NCI-H2227 (cell line): ENCODE measurements at regions not wholly inside any gene's neighbourhood (a gene's known extent, or its start where the extent isn't known, plus 50 kb on each side); places are given as distances from the start of the nearest gene placed in this dataset.

ENCODE experiments used
- DNase-seq: peaks from one replicate; lab custom pipeline; 2025; ENCODE audit not compliant: unreplicated experiment; lab: John Stamatoyannopoulos, UW

DNA sequence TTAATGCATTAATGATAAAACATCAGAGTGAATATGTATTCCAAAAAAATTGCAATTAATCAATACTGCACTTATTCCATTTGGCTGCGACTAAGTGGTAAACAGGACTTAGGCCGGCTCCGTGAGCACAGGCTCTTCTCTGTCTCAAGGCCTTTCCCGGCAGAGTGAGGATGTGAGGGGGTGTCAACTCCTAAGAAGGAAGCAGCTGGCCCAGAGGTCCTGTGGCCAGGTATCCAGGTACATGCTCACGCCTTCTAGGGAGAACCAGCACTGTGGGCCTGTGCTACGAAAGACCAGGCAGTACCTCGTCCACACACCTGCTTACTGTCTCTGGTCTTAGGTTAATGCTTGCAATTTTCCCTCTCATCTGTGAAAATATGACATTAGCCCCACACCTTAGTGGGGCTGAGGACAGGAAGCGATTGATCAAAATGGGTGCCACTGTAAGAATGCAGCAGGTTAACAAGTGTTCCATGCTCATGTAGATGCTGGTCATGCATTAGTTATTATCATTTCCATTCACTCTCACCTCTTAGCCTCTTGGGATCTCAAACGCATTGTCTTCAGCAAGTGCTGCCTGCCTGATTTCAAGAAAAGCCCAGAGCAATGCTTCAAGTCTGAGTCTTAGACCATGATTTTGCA is 175.3 kb downstream of the ABHD5 start:
- no peak for DNase-seq

DNA sequence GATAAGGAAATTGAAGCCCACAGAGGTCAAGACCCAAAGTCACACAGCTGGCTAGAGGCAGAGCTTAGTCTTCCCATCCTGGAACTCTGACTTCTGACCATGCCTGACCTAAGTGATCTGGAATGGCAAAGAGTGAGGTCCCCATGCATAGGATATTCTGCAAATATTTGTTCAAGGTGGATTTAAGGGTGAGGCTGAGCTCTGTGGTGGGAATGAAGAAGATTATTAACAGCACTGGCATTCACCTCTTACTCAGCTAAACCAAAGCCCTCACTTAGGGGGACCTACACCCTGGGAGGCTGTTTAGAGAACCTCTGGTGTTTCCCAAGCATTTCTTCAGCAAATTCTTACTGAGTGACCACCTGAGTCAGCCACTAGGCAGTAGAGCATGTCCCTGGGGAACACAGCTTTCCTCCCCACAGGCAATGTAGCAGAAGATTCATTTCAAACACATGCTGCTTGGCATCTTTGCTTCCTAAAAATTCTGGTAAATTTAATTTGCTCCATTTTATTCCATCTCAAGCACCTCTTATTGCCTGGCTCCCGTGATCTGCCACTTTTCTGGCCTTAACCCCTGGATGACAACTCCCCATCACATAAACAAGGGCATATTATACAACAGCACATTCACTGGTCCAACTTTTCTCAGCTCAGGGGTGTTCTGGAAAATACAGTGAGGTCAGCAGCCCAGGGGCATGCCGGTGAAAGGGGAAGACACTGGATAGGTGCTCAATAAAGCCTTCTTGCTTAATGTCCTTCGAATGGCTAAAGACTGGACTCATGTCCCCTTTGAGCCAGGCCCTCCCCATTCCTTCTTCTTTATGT is 176.0 kb downstream of the ABHD5 start:
- DNase-seq, result no peak

- no peak for DNase-seq
Measured at GRCh38 chr3:43867436-43868072, 176.8 kb downstream of the ABHD5 start.

GRCh38 chr3:43869491-43869890 is 178.8 kb downstream of the ABHD5 start:
- no peak for DNase-seq

DNA sequence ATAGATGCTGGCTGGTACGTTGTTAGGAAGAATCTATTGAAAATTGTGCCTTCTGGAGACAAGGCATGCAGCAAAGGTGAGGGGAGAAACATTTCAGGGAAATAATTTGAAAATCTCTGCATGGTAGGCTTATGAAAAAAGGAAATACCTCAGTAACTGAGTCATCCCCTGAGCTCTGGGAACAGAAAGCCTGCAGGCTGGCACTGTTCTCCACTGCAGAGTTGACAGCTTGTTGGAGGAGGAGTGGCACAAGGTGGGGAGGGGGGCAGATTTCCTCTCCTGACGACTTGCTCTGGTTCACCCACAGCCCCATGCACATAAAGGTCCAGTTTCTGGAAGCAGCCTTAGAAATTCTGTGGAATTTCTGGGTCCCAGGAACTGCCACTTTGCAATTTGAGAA is 179.4 kb downstream of the ABHD5 start:
- DNase-seq, result no peak

- DNase-seq, result no peak
Measured at GRCh38 chr3:43870844-43871626, 180.3 kb downstream of the ABHD5 start.

DNA sequence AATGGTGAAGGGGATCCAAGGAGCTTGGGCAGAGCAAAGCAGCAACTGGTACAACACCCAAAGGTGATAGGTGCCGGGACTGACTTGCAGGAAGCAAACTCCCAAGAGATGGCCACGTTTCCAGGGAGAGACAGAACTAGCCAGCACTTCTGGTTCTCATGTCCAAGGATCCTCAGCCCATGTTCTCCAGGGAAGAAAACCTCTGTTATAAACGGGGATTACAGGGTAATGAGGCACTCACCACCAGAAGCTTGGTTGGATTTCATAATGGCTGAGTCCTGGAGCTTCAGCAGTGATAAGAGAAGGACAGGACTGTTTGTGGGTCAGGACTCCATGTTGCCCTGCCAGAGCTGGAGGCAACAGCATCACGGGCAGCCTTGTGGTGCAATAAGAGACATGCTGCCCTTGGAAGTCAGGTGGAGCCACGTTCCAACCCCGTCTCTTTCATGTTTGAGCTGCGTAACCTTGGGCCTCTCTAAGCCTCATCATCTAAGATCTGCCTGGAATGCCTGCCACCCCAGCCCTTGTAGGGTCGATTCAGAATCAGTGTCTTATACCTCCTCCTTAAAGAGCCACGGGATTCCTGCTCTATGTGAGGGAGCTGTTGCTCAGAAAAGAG is 181.0 kb downstream of the ABHD5 start:
- DNase-seq, result no peak

GRCh38 chr3:43872301-43872700 is 181.6 kb downstream of the ABHD5 start:
- no peak for DNase-seq

- no peak for DNase-seq
Measured at GRCh38 chr3:43872901-43873300, 182.2 kb downstream of the ABHD5 start.

- no peak for DNase-seq
Measured at GRCh38 chr3:43873723-43874122, 183.0 kb downstream of the ABHD5 start.

- no peak for DNase-seq
Measured at GRCh38 chr3:43874290-43874689, 183.6 kb downstream of the ABHD5 start.

GRCh38 chr3:43874731-43875130 is 184.0 kb downstream of the ABHD5 start:
- no peak for DNase-seq

- DNase-seq, result no peak
Measured at GRCh38 chr3:43876648-43877047, 185.9 kb downstream of the ABHD5 start.

- no peak for DNase-seq
Measured at GRCh38 chr3:43879166-43879565, 188.4 kb downstream of the ABHD5 start.

GRCh38 chr3:43882976-43883680 is 192.4 kb downstream of the ABHD5 start:
- no peak for DNase-seq

DNA sequence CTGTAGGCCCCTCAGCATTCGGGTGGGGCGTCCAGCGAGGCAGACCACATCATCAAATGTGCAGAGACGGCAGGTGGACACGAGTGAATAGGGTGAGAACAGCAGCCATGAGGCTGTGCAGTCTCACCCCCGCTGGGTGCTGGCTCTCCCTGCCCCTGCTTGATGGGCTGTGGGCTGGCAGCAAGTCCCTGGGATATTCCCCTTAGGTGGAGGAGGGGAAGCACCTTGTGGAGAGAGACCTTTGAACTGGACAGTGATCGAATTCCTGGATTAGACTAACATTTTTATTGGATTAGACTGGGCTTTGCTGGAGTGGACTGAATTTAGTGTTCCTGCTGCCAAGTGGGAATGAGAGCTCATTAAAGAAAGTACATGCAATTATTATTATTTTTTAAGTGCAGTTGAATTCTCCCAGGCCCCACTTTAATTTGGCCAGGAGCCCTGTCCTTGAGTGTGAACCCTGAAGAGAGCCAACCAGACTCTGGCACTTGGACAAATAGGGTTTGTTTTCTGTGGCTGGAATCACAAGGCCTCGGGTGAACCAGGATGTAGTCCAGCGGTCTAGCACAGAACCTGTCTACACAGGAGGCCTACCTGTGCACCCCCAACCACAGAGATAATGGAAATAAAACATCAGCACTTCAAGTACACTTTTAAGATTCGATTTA is 193.1 kb downstream of the ABHD5 start:
- no peak for DNase-seq

GRCh38 chr3:43884581-43884980 is 193.8 kb downstream of the ABHD5 start:
- no peak for DNase-seq

GRCh38 chr3:43885908-43886618 is 195.3 kb downstream of the ABHD5 start:
- no peak for DNase-seq

DNA sequence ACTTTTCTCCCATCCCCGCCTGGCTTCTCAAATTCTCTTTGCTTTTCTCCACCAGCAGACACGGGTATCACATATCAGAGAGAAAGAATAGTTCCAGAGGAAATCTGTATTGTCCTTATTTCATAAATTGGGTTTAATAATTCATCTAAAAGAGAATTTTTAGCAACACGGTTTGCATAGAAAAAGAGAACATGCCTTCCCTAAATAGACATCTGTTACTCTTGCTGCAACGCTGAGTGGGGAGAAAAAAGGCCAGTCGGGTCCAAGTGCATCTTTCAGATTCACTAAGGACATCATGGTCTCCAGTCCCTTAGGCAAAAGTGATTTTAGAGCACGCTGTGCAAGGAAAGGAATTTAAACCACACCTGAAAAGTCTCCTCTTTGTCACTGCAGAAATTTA is 201.3 kb downstream of the ABHD5 start:
- no peak for DNase-seq
